ENCODE measurements at regions not wholly inside any gene's neighbourhood (a gene's known extent, or its start where the extent isn't known, plus 50 kb on each side); places are given as distances from the start of the nearest gene placed in this dataset.

DNA sequence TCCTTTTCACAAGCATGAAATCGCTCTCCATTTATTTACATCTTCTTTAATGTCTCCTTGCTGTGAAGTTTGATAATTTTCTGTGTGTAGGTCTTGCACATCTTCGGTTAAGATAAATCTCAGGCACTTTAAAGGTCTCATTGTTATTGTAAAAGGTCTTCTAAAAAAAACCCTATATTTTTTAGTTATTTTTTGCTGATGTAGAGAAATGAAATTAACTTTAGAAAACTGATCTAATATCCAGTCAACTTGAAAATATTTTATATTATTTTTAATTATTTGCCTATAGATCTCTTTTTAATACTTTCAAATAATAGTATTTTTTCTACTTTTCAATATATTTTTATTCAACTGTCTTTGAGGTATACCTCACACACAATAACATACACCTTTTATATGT is 169.4 kb downstream of the INSIG2 start:
- FAIRE-seq (no peak), DNase-seq (ENCODE audit: low spot score in 2 of 2) (no peak)

DNA sequence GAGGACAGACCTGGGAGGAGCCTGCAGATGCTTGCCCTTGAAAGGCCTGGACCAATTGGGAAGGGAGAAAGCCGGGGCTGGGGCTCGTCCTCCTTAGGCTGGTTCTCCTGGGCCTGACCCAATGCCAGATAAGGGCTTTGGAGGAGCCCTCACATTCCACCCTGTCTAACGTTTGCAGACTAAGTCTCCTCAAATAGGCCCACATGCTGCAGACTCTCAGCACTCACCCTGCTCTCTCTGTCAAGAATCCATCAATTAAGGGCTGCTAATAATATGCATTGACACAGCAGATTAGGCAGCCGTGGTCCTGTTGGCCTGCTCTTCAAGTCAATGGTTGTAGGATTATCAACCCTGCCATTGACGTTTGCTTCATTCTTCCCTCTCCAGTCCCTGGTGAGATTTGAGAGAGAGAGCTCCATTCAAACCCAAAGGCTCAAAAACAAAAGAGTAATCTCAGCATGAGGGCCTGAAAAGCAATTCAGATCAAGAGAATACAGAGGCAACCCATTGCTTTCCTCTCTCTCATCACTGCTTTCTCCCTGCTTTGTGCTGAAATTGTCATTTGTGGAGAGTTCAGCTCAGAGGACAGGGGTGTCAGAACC is 167.6 kb downstream of the INSIG2 start:
- DNase-seq (ENCODE audit: low spot score in 2 of 2) (no peak), FAIRE-seq (no peak)

DNA sequence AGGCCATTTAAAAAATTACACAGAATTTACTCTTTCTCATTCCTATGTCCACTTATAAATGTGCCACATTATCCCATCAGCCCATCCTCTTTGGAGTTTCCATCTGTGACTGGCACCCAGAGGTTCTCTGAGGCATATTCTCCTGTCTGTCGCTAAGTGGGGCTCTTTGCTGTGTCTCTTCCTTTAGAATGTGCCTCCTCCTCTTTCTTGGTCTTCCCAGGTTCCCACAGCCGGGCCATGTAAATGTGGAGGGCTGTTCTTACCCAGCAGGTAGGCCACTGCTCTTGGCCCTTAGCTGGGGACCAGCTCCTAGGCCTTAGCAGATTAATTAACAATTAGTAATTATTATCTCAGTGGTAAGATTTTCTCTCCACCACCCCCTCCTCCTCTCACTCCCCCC is 167.0 kb downstream of the INSIG2 start:
- DNase-seq (ENCODE audit: low spot score in 2 of 2) (no peak), FAIRE-seq (no peak)

DNA sequence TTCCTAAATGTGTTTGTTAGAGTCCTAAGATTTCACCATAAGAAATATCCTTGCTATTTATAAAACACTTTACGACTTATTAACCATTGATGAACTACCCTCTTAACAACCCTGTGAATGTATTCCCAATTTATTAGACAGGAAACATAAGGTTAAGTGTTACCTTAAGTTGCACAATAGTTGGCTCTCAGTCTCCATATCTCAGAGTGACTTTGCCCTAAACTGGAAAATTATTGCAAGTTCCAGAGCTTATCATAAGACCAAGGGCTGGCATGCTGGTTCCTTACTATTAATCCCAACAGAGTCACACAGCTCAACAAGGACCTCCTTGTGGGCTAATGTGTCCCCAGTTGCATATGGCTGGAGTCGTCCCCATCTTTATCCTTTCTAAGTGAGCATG is 165.8 kb downstream of the INSIG2 start:
- no peak for FAIRE-seq
- DNase-seq (ENCODE audit: low spot score in 2 of 2), result no peak

DNA sequence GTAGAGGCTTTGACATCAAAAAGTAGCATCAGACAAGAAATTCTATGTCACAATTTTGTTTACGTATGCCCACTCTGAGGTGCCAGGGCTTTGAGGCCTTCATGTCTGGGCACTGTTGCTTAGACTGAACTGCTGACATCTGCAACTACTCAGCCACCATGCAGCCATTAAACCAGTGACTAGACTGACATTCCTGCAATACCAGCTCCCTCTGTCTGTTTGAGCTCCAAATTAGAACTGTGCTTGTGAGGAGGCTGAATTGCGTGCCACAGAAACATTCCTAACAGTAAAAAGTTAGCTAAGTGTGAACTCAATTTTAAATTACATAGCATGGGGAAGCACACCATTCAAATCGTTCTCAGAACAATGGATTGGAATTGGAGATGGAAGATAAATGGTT is 163.2 kb downstream of the INSIG2 start:
- FAIRE-seq (no peak), DNase-seq (ENCODE audit: low spot score in 2 of 2) (no peak)

DNA sequence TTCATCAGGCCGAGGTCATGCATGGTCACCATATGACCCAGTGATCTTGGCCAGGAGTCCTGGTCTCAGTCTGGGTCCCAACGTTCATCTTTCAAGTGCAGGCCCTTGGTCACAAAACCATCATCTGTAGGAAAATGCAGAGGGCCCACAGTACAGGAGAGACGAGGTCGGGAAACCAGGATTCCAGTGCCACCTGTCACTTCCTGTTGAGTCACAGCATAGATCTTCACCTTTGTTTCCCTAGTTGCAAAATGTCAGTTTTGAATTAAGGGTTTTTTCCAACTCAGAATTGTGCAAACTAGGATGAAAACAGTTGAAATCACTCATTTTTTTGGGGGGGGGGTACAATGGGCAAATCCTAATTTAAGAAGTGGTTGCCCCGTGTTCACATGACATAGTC is 162.2 kb downstream of the INSIG2 start:
- FAIRE-seq (no peak), DNase-seq (ENCODE audit: low spot score in 2 of 2) (no peak)

DNA sequence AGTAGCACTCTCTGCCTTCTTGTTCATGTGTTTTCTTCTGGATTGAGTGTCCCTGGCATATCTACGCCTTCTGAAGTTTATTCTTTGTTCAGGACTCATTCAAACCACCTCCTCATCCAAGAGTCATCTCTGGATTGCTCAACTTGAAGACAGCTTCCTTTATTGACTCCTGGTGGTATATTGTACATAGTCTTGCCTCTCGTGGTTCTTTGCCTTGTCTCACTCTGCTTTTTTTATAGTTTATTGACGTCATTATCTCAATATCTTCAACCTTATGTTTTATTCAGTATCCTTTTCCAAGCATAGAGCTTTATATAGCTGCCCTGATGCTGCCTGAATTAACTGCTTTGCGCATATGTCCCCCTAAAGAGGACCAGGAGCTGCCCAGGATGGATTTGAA is 161.7 kb downstream of the INSIG2 start:
- DNase-seq (ENCODE audit: low spot score in 2 of 2) (no peak), FAIRE-seq (no peak)

DNA sequence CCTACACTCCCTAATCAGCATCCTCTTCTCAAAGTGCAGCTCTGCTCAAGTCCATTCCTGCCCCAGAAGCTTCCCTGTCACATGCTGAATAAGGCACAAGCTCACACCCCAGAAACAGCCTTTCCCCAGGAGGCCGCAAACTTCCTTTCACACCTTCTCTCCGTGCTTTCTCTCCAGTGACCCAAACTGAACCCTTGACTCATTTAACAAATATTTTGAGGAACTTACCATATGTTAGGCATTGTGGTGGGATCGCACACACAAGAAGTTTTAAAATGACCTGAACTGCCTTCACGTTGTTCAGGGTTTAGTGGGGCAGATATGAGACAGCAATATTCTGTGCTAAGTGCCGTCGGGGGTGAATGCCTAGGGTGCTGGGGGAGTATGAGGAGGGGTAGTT is 161.3 kb downstream of the INSIG2 start:
- FAIRE-seq (no peak), DNase-seq (ENCODE audit: low spot score in 2 of 2) (no peak)

DNA sequence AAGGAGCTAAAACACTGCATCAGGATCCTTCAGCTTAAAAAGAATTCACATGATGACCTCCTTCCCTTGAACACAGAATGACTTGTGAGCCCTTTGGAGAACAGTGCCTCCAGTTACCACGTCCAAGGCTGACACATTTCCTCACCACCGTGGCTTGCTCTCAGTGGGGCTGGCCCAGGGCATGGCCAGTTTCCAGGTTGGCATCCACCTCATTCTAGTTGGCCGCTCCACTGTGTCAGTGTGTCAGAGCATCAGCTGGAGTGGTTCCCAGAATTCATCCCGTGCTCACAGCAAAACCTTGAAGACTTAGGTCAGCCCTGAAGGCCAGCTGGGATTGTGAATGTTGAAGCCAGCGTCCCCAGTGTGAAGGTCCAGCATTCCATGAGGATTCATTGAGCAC is 158.5 kb downstream of the INSIG2 start:
- FAIRE-seq, result no peak
- DNase-seq (ENCODE audit: low spot score in 2 of 2), result no peak

DNA sequence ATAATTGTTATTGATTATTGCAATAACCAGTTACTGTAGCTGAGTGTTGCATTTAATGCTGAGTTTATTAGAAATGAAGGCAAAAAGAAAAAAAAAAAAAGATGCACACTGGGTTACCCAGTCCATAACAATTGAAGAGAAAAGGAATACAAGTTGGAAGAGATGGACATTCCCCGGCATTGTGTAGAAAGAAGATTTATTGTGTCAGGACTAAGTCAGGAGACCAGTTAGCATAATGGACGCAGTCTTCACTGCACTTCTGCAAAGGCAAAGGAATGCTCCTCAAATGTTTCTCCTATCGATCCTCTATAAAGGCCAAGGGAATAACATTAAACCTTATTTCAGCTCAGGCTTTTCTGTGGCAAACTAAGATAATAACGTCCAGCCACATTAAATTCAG is 157.8 kb downstream of the INSIG2 start:
- no peak for FAIRE-seq
- no peak for DNase-seq (ENCODE audit: low spot score in 2 of 2)

DNA sequence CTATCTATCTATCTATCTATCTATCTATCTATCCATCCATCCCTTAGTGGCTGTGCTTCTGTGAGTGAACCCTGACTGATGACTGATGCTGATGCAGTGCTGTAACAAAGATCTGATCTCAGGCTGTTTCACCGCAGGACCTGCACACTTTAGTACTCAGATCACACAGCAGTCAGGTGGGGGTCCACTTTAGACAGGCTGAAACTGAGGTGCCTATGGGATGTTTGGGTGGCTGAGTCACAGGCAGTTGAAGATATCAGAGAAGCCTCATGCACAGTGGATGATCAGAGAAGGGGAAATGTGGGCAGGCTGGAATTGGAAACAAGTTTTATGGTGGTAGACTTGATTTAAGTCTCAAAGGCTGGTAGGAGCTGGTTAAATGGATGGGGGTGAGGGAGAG is 156.4 kb downstream of the INSIG2 start:
- DNase-seq (ENCODE audit: low spot score in 2 of 2) (no peak), FAIRE-seq (no peak)

DNA sequence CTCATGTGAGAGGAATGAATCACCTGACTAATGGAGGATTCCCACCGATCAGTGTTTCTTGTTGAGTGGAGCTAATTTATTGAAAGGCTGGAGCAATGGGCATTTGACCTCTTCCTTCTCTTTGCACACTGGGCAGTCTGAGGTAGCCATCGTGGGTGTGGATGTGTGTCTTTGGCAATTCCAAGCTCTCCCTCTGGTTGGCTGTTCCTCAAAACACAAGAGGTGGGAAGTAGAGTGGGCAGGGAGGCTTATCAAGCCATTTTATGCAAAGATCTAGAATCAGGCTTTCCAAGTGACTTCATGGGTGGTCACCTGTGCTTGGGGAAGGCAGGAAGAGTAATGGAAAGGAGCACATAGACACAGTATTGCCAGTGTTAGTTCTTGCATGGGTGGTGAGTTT is 154.8 kb downstream of the INSIG2 start:
- no peak for FAIRE-seq
- no peak for DNase-seq (ENCODE audit: low spot score in 2 of 2)

DNA sequence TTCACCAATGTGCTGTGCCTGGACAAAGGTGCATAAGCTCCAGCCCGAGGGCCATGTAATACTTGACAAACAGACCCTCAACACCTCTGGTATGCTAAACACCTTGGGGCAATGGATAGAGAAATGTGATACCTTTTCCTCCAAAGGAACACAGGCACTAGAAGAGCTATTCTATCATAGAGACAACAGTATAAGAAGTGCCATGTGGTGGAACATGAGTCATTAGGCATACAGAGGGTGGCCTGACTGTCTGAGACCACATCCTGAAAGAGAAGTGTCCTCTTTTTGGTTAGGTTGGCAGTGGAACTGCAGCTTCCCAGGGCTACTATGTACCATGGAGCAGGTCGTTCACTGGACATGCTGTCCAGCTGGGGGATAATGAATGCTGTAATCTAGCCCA is 153.9 kb downstream of the INSIG2 start:
- no peak for FAIRE-seq
- no peak for DNase-seq (ENCODE audit: low spot score in 2 of 2)

DNA sequence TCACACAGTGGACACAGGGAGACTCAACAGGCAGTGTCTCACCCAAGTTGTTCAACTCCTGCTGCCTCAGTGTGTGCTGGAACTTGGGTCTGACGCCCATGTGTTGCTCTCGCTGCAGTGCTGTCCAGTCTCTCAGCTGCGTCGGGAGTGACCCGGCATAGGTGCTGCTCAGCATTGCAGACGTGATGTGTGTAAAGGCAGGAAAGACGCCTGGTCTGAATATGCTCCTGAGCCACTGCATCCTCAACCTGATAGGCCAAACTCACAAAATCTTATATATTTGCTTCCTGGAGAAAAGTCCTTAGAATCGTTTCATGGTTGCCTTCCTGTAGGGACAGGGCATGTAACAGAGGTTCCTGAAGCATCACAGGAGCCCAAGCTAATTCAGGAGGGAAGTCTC is 152.9 kb downstream of the INSIG2 start:
- no peak for DNase-seq (ENCODE audit: low spot score in 2 of 2)
- FAIRE-seq, result no peak

DNA sequence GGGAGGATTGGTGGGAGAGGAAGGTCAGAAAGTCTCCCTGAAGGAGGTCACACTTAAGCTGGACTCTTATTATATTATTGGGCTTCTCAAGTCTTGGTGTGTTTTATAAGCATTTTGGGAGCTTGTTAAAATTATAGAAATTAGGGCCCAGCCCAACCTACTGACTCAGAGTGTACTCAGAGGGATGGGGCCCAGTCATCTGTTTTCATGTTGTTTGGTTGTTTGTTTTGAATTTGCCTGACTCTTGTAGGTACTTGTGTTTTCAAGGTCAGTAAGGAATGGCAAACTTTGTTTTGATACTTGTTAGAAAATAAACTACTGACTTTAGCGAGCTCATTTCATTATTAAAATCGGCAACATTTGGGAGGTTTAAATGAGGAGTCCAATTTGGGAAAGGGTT is 152.0 kb downstream of the INSIG2 start:
- no peak for FAIRE-seq
- no peak for DNase-seq (ENCODE audit: low spot score in 2 of 2)

DNA sequence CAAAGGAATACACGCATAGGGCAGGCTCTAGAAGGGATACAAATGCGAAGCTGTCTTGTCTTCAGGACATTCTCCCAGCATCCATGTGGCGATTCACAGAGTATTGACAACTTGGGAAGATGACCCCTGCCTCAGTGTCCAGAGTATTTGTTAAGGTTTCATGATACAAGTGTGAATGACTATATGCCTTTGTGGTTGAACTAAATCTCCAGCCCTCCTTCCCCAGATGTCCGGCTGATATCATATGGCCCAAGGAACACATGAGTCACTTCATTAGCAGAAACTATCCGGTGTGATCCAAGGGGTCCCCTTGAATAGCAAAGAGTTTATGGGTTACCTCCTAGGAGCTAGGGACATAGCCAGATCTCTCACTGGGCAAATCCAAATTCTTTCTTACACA is 151.0 kb downstream of the INSIG2 start:
- DNase-seq (ENCODE audit: low spot score in 2 of 2) (no peak), FAIRE-seq (no peak)

DNA sequence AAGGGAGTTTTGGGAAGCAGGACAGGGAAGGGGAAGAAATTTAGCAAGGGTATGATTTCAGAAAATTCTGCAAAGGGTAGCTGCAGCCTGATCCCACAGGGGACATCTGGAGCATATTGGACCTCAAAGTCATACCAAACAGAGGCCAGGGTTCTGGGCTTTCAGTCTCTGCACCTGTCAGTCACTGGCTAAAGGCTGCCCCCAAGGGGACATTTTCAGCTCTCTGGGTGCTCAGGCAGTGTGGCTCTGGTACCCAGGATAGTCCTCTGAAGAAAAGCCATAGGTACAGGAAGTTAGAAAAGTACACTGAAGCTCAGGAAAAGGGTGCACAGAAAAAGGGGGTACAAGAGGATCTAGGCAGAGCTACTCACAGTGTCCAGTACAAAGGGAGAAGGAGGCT is 149.2 kb downstream of the INSIG2 start:
- DNase-seq (ENCODE audit: low spot score in 2 of 2), result no peak
- no peak for FAIRE-seq

DNA sequence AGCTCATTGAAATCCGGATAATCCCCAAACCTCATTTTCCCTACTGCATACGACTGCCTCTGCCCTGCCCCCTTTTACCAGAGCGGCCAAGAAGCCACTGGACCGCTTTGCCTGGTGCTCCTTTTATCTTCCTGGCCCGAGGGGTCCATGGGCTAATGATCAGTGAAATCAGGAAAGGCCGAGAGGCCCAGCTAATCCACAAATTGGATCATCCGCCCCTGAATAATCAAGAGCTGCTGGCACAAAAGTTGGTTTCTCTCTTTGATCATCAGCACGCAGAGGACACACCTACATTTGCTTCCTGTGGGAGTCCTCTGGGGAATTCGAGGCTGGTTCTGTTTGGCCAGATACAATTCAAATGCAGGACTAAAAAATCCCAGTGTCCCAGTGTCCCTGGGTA is 144.5 kb downstream of the INSIG2 start:
- DNase-seq (ENCODE audit: low spot score in 2 of 2), result no peak
- FAIRE-seq, result no peak

DNA sequence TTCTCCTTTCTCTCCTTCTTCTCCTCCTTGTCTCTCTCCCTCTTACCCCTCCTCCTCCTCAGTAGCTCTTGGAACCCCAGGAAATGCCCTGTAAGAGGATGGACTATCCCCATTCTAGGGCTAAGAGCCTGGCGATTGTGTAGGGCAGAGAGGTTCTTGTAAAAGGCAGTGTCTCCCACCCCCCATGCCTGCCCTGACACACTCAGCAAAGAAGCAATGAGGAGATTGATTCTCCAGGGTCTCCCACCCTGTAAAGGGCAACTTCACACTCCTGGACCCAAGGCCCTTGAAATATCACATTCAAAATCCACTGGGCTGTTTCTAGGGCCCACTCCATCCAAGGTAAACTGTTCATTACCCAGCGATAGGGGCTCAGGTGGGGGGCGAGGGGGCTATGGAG is 144.1 kb downstream of the INSIG2 start:
- DNase-seq (ENCODE audit: low spot score in 2 of 2), result no peak
- FAIRE-seq, result no peak

DNA sequence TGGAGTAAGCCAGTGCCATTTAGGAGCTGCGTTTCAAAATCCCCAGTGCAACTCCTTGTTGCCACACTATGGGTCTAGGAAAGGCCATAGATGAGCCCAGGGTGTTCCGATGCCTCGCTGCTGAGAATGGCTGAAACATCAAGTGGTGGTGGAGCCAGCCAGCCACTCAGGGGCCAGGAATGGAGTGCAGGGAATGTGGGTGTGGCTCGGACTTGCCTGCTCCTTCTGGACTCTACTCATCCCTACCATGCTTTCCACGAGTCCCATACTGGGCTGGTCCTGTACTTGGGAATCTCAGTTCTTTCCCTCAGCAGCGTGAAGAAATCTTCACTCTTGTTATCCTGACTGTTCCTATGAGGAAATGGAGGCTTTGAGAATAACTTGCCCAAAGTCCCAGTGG is 143.5 kb downstream of the INSIG2 start:
- FAIRE-seq, result no peak
- DNase-seq (ENCODE audit: low spot score in 2 of 2), result no peak

DNA sequence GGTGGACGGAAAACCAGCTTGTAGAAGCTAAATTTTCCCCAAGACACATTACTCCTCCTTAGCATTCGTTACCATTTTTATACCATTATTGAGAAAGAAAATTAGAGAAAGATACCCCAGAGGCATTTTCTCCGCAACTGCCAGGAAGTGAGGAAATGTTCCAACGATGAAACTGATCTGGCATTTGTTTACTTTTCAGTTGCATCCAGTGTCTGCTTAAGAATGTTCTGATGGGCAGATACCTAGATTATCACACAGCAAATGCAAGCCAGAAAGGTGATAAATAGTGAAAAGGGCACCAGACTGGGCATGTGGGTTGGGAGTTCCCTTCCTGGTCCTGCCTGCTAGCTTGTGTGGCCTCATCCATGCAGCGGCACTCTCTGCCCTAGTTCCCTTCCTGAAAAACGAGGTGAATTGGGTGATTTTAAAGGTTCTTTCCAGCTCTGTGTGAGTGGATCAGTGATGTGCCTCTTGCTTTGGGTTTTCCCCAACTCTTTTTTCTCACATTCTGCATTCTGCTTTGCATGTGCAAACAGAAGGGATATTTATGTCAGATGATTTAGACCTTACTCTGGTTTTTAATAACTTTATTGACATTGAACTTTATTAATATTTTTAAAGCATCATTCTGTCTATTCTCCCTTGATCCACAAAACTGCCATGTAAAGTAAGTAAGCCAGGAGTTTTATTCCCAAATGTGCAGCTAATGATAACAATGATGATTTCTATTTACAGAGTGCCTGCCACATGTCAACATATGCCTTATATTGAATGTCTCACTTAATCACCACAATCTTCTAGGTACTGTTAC is 139.6 kb downstream of the INSIG2 start:
- DNase-seq (ENCODE audit: low spot score in 2 of 2) (no peak), FAIRE-seq (no peak)

DNA sequence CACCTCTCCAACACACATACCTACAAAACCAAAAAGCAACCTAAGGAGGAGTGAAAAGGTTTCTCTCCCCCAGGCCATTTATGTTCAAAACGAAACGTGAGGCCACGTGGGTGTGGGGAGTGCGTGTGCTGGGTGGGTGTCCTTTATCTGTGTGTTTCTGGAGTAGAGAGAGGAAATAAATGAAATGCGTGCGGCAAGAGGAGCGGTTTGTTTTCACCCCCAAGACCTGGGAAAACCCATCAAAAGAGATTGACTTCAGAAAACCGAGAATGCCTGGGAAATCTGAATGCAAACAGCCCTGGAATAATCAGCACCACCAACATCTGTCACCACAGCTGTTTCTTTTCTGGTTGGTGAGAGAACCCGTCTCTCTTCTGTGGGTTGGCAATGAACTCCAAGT is 137.4 kb downstream of the INSIG2 start:
- DNase-seq (ENCODE audit: low spot score in 2 of 2) (no peak), FAIRE-seq (no peak)

DNA sequence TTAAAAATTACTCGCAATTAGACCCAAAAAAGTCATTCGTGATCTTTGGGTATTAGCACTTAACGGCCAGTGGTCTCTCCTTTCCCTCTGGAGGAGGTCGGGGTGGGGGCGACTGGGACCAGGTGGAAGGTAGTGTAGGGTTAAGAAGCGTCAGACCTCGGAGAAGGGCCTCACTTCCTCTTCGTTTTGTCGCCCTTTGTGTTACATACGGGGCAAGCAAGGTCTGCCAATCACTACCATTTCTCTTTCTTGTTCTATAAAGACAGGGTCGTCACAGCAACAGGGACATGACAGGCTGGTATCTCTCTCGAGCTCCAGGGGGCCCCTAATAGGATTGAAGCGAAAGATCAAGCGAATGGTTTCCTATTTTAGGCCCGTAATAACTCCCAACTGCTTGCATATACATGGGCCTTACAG is 136.6 kb downstream of the INSIG2 start:
- FAIRE-seq (no peak), DNase-seq (ENCODE audit: low spot score in 2 of 2) (no peak)
